Sigmoid colon (tissue), 4 donors: ENCODE measurements at regions not wholly inside any gene's neighbourhood (a gene's known extent, or its start where the extent isn't known, plus 50 kb on each side); places are given as distances from the start of the nearest gene placed in this dataset.

Source experiments
- POLR2A ChIP-seq, 2 donors: fragments of 450-650 bp; IDR thresholded peaks; one replicate each; pipeline ENCODE4 v1.6.1; 2016; ENCODE audit warnings: antibody characterized with exemption in 2 of 2, mild to moderate bottlenecking in 2 of 2, moderate library complexity in 2 of 2
- POLR2AphosphoS5 ChIP-seq, 4 donors: sonication (generic); formaldehyde crosslinking; IDR thresholded peaks; one replicate each; pipeline ENCODE4 v1.6.1; 2017; ENCODE audit warnings: antibody characterized with exemption in 4 of 4
- TF ChIP-seq, protein P1 (sequence below), 4 experiments: fragments of 450-650 bp in 3 of 4; fragments of 200-600 bp in 1 of 4; IDR thresholded peaks; one replicate each; pipeline ENCODE4 v1.5.1; 2016 to 2019; ENCODE audit warnings: antibody characterized with exemption in 4 of 4, mild to moderate bottlenecking in 3 of 4, moderate library complexity in 2 of 4

DNA sequence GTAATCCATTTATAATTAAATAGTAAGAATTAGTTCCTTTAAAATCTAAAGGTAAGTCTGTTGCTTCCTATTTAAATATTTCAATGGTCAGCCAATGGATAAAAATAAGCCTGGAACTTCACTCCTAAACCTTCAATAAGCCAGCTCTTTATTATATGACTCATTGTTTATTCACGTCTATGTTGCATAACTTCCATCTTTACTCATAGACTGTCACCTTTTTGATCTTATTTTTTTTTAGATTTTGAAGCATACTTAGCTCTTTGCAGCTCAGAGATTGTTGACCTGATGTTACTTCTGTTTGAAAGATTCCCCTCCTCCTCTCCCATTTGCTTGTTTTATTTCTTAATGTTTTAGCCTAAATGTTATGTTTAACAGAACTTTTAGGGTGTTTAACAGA is 1571.2 kb upstream of the RAG2 start:
- TF ChIP-seq, protein P1, sequence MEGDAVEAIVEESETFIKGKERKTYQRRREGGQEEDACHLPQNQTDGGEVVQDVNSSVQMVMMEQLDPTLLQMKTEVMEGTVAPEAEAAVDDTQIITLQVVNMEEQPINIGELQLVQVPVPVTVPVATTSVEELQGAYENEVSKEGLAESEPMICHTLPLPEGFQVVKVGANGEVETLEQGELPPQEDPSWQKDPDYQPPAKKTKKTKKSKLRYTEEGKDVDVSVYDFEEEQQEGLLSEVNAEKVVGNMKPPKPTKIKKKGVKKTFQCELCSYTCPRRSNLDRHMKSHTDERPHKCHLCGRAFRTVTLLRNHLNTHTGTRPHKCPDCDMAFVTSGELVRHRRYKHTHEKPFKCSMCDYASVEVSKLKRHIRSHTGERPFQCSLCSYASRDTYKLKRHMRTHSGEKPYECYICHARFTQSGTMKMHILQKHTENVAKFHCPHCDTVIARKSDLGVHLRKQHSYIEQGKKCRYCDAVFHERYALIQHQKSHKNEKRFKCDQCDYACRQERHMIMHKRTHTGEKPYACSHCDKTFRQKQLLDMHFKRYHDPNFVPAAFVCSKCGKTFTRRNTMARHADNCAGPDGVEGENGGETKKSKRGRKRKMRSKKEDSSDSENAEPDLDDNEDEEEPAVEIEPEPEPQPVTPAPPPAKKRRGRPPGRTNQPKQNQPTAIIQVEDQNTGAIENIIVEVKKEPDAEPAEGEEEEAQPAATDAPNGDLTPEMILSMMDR (IDR thresholded peaks at IDR 0.05) = no peak
- TF ChIP-seq POLR2A (IDR thresholded peaks at IDR 0.05) (no peak), POLR2AphosphoS5 (IDR thresholded peaks at IDR 0.05) (no peak)
